Endothelial cell of umbilical vein (primary cell): ENCODE measurements at regions not wholly inside any gene's neighbourhood (a gene's known extent, or its start where the extent isn't known, plus 50 kb on each side); places are given as distances from the start of the nearest gene placed in this dataset.

Source experiments
- BruUV-seq: library from RNA; stranded (reverse); fragments of 400-500 nt; replicated peaks from 2 replicates; lab custom pipeline; 2021; lab: Mats Ljungman, UMichigan
- CTCF ChIA-PET: fragments of 300-600, 350-600 bp; sonication (Branson Sonifier 250); formaldehyde crosslinking; loops from one replicate; lab custom pipeline; 2021; ENCODE audit warnings: antibody characterized with exemption, inconsistent platforms; lab: Charles Lee
- POLR2A ChIA-PET: fragments of 300-600, 350-600 bp; sonication (Branson Sonifier 250); formaldehyde crosslinking; loops from one replicate; lab custom pipeline; 2021; ENCODE audit warnings: antibody characterized with exemption, inconsistent platforms; lab: Charles Lee
- DNase-seq: peaks from one replicate; pipeline ENCODE4 v3.0.0-alpha.2; 2011; ENCODE audit warnings: low read depth, low spot score
- FAIRE-seq: peaks from 2 replicates; lab custom pipeline; 2011; peaks lifted over from hg19 to GRCh38; lab: Jason Lieb, UNC
- H2AFZ ChIP-seq: 2 replicates; pipeline ENCODE4 v1.6.0; 2012; ENCODE audit warnings: low read depth, low read length, control low read depth, inconsistent platforms
- H3K27ac ChIP-seq: 2 replicates; pipeline ENCODE4 v1.5.1; 2011; ENCODE audit warnings: low read depth, mild to moderate bottlenecking, control low read depth, low read length, moderate library complexity; ENCODE audit not compliant: insufficient read depth
- H3K27me3 ChIP-seq, 2 experiments: 2 replicates each; pipeline versions ENCODE4 v1.6.0 to v1.6.1; 2011; ENCODE audit warnings: low read length in 2 of 2, mixed read lengths in 1 of 2; ENCODE audit not compliant: control insufficient read depth in 2 of 2, insufficient read depth in 2 of 2
- H3K36me3 ChIP-seq, 2 experiments: 2 replicates in 1 of 2; 3 replicates in 1 of 2; pipeline ENCODE4 v1.5.1; 2011; ENCODE audit warnings: low read length in 2 of 2, mild to moderate bottlenecking in 1 of 2, moderate library complexity in 1 of 2; ENCODE audit not compliant: control insufficient read depth in 2 of 2, insufficient read depth in 2 of 2; ENCODE audit errors: extremely low read depth in 1 of 2
- H3K4me1 ChIP-seq: 3 replicates; pipeline ENCODE4 v1.5.1; 2011; ENCODE audit warnings: mild to moderate bottlenecking, low read length; ENCODE audit not compliant: control insufficient read depth, insufficient read depth; ENCODE audit errors: extremely low read depth
- H3K4me2 ChIP-seq: 2 replicates; pipeline ENCODE4 v1.6.1; 2011; ENCODE audit warnings: low read length, control low read depth, mixed read lengths; ENCODE audit not compliant: insufficient read depth
- H3K4me3 ChIP-seq, 3 experiments: fragments of 200-600 bp in 1 of 3; sonication (generic), shearing (Covaris generic) in 1 of 3; replicated peaks in 1 of 3; 2 replicates each; pipeline ENCODE4 v1.5.1; 2011 to 2016; ENCODE audit warnings: control low read depth in 3 of 3, low read length in 3 of 3, mild to moderate bottlenecking in 2 of 3, inconsistent platforms in 1 of 3, low read depth in 1 of 3, moderate library complexity in 1 of 3; ENCODE audit not compliant: insufficient read depth in 1 of 3
- H3K79me2 ChIP-seq: 2 replicates; pipeline ENCODE4 v1.6.0; 2012; ENCODE audit warnings: low read length, inconsistent platforms; ENCODE audit not compliant: control insufficient read depth, insufficient read depth
- H3K9ac ChIP-seq: replicated peaks from 2 replicates; pipeline ENCODE3; 2011; ENCODE audit warnings: low read length, control low read depth; ENCODE audit not compliant: insufficient read depth; ENCODE audit errors: extremely low read depth
- H3K9me1 ChIP-seq: replicated peaks from 3 replicates; pipeline ENCODE4 v1.6.0; 2011; ENCODE audit warnings: mild to moderate bottlenecking, low read length; ENCODE audit not compliant: control insufficient read depth, insufficient read depth; ENCODE audit errors: extremely low read depth
- H3K9me3 ChIP-seq: replicated peaks from 2 replicates; pipeline ENCODE4 v1.5.1; 2012; ENCODE audit warnings: low read length, inconsistent platforms; ENCODE audit not compliant: control insufficient read depth, insufficient read depth
- H4K20me1 ChIP-seq: replicated peaks from 2 replicates; pipeline ENCODE3; 2011; ENCODE audit warnings: mild to moderate bottlenecking, low read length; ENCODE audit not compliant: control insufficient read depth, insufficient read depth; ENCODE audit errors: extremely low read depth
- EZH2 ChIP-seq: IDR thresholded peaks from 2 replicates; pipeline ENCODE4 v1.6.1; 2012; ENCODE audit warnings: borderline replicate concordance, low read depth, mild to moderate bottlenecking, moderate library complexity, low read length, inconsistent platforms; ENCODE audit not compliant: severe bottlenecking
- FOS ChIP-seq: IDR thresholded peaks from 2 replicates; pipeline ENCODE4 v1.6.1; 2011; ENCODE audit warnings: mild to moderate bottlenecking, low read length, moderate library complexity, borderline replicate concordance; ENCODE audit not compliant: insufficient read depth
- GATA2 ChIP-seq: IDR thresholded peaks from 2 replicates; pipeline ENCODE4 v1.7.0; 2011; ENCODE audit warnings: low read depth, mild to moderate bottlenecking, moderate library complexity, mixed read lengths, low read length; ENCODE audit not compliant: insufficient read length, insufficient read depth
- JUN ChIP-seq: IDR thresholded peaks from 2 replicates; pipeline ENCODE4 v1.6.1; 2011; ENCODE audit warnings: borderline replicate concordance, low read depth; ENCODE audit not compliant: insufficient read length, insufficient read depth
- MYC ChIP-seq: IDR thresholded peaks from one replicate; pipeline ENCODE4 v1.6.1; 2011; ENCODE audit warnings: mild to moderate bottlenecking, low read depth, low read length
- POLR2A ChIP-seq: IDR thresholded peaks from 2 replicates; pipeline ENCODE4 v1.6.1; 2012; ENCODE audit warnings: low read depth, mild to moderate bottlenecking, control low read depth, low read length
- POLR2AphosphoS5 ChIP-seq: IDR thresholded peaks from 2 replicates; pipeline ENCODE4 v1.6.1; 2012; ENCODE audit warnings: low read depth, mild to moderate bottlenecking, control low read depth, low read length, moderate library complexity; ENCODE audit not compliant: insufficient read depth
- dilution Hi-C: fragments of 300-500 bp; cut with MboI; formaldehyde crosslinking; loops from one replicate; pipeline ENCODE4 v1.15.0; 2019; ENCODE audit warnings: low sequenced_read_pairs; ENCODE audit not compliant: extremely low pct_ligation_motif_present
- intact Hi-C: fragments of 100-400 bp; cut with micrococcal nuclease; formaldehyde crosslinking; loops from one replicate; pipeline ENCODE4 v1.10.0; 2022
- TF ChIP-seq, protein P1 (sequence below), 2 donors: IDR thresholded peaks; 1 replicate in 1 of 2; 2 replicates in 1 of 2; pipeline ENCODE4 v1.5.1; 2011; ENCODE audit warnings: low read length in 2 of 2, mild to moderate bottlenecking in 2 of 2, moderate library complexity in 2 of 2, control low read depth in 1 of 2, inconsistent platforms in 1 of 2, low read depth in 1 of 2; ENCODE audit not compliant: insufficient read depth in 1 of 2; ENCODE audit errors: extremely low read depth in 1 of 2
- TF ChIP-seq, protein P2 (sequence below): IDR thresholded peaks from 2 replicates; pipeline ENCODE4 v1.6.1; 2011; ENCODE audit not compliant: insufficient read depth, insufficient read length

DNA sequence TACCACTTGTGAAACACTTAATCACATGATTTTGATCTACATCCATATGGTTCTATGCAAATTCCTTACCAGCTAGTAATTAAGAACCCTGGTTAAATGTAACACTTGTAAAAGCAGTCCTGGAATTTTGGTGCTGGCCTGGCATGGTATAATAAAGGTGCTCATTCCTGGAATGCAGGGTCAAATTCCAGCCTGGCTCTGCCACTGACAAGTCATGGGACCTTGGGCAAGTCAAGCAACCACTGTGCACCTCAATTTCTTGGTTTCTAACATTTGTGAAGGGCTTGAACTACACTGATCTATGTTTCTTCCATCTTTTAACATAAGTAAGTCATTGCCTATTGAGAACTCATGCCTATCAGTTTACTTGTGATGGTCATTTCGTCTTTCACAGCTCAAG is 91.9 kb upstream of the PIK3CG start:
- Histone ChIP-seq H3K36me3 (no peaks in the 10 kb centered on the region), H3K9ac (no peak overlapping the region), H3K4me1 (peaks cover 51% of the 10 kb centered on the region), H3K9me3 (no peaks in the 10 kb centered on the region), H3K9me1 (no peaks in the 10 kb centered on the region), H3K27ac (peak overlapping the region; percentile 83), H2AFZ (no peak overlapping the region), H3K4me3 (no peak overlapping the region), H3K27me3 (no peaks in the 10 kb centered on the region), H3K4me2 (no peak overlapping the region), H3K79me2 (peaks cover 2% of the 10 kb centered on the region), H4K20me1 (no peaks in the 10 kb centered on the region)
- dilution Hi-C loops (no loop called here), intact Hi-C loops (loop anchor here (5.0 kb wide), 2 partner anchors 36 to 181 kb away; no protein-coding TSS in a partner anchor)
- peak; percentile 63 for FAIRE-seq
- ChIA-PET CTCF (no interaction called here), POLR2A (no interaction called here)
- peak; percentile 30 for DNase-seq
- TF ChIP-seq, protein P1, sequence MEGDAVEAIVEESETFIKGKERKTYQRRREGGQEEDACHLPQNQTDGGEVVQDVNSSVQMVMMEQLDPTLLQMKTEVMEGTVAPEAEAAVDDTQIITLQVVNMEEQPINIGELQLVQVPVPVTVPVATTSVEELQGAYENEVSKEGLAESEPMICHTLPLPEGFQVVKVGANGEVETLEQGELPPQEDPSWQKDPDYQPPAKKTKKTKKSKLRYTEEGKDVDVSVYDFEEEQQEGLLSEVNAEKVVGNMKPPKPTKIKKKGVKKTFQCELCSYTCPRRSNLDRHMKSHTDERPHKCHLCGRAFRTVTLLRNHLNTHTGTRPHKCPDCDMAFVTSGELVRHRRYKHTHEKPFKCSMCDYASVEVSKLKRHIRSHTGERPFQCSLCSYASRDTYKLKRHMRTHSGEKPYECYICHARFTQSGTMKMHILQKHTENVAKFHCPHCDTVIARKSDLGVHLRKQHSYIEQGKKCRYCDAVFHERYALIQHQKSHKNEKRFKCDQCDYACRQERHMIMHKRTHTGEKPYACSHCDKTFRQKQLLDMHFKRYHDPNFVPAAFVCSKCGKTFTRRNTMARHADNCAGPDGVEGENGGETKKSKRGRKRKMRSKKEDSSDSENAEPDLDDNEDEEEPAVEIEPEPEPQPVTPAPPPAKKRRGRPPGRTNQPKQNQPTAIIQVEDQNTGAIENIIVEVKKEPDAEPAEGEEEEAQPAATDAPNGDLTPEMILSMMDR (IDR thresholded peaks at IDR 0.05; ENCODE audit: extremely low read depth in 1 of 2, insufficient read depth in 1 of 2, low read depth in 1 of 2, low read length in 2 of 2) = no peak
- TF ChIP-seq JUN = no peak
- TF ChIP-seq, protein P2, sequence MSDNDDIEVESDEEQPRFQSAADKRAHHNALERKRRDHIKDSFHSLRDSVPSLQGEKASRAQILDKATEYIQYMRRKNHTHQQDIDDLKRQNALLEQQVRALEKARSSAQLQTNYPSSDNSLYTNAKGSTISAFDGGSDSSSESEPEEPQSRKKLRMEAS = no peak
- no peak for TF ChIP-seq FOS
- no TSS peak for BruUV-seq

DNA sequence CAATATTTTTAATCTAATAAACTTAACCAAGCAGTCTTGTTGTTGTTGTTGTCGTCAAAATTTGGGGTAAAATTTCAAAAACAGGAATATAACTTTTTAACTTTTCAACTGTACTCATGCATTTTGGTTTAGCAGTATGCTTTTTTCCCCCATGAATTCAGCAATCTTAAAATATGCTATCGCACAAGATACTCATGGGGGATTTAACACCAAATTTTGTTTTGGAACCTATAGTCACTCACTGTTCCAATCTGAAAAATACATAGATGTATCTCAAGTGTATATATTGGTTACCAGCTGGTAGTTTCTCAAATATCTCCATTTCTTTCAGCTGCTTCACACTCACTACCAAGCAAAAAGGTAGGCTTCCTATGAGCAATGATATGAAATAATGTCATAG is 91.4 kb upstream of the PIK3CG start:
- Histone ChIP-seq H3K4me1 (peaks cover 51% of the 10 kb centered on the region), H3K9ac (no peak overlapping the region), H3K4me2 (no peak overlapping the region), H3K79me2 (peaks cover 2% of the 10 kb centered on the region), H4K20me1 (no peaks in the 10 kb centered on the region), H3K36me3 (no peaks in the 10 kb centered on the region), H3K9me1 (no peaks in the 10 kb centered on the region), H3K4me3 (no peak overlapping the region), H3K9me3 (no peaks in the 10 kb centered on the region), H3K27ac (peak overlapping the region; percentile 83), H3K27me3 (no peaks in the 10 kb centered on the region), H2AFZ (no peak overlapping the region)
- intact Hi-C loops = loop anchor here (2.0 to 5.0 kb wide), 6 partner anchors 36 to 557 kb away; partner anchors contain the start of gene CCDC71L
- ChIA-PET POLR2A (no interaction called here), CTCF (no interaction called here)
- no peak for TF ChIP-seq MYC
- TF ChIP-seq FOS = no peak
- no peak for TF ChIP-seq EZH2
- no peak for TF ChIP-seq POLR2AphosphoS5
- no peak for TF ChIP-seq POLR2A
- TF ChIP-seq, protein P1 (IDR thresholded peaks at IDR 0.05; ENCODE audit: extremely low read depth in 1 of 2, insufficient read depth in 1 of 2, low read depth in 1 of 2, low read length in 2 of 2) = no peak
- no peak for TF ChIP-seq JUN
- no peak for TF ChIP-seq GATA2
- TF ChIP-seq, protein P2 = no peak
- dilution Hi-C loops = no loop called here
- FAIRE-seq (no peak), DNase-seq (no peak)
- no TSS peak for BruUV-seq
